ENCODE measurements at regions not wholly inside any gene's neighbourhood (a gene's known extent, or its start where the extent isn't known, plus 50 kb on each side); places are given as distances from the start of the nearest gene placed in this dataset.

DNA sequence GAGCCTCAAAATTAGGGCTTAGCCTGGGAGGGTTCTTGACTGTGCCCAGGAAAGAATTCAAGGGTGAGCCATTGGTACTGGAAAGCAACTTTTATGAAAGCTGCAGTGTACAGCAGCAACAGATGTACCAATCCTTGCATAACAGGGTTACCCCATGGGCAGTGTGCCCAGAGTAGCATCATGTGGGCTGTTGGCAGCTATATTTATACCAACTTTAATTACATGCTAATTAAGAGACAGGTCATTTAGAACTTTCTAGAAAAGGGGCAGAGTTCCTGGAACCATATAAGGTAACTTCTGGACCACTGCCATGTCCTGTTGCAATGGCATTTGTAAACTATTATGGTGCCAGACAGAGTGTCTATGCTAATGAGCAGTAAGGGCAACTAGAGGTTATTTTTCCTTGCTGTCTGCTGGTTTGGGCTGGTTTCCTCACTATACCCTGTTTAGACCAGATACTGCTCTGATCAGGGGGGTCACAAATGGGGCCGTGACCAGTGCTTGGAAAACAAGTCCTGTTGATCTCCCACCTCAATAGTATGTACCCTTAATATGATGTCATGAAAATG lies 1120.5 kb upstream of the RAG2 start:
- Histone ChIP-seq H3K27ac (no peak overlapping the region), H3K4me1 (no peaks in the 10 kb centered on the region), H3K9me3 (peaks cover 0 to 6% (median 0%) of the 10 kb centered on the region in 4 donors), H3K4me3 (no peak overlapping the region), H3K36me3 (no peaks in the 10 kb centered on the region), H3K27me3 (no peaks in the 10 kb centered on the region)
- WGBS, 5 donors, result 52 to 75% (median 65%) methylated on average over 1 of the region's 1 CpG
- DNase-seq, result peak in 1 of 2 donors; percentile 10
- TF ChIP-seq POLR2AphosphoS5 (IDR thresholded peaks at IDR 0.05), result peak in 1 of 3 donors; percentile 41
- TF ChIP-seq, protein P1, sequence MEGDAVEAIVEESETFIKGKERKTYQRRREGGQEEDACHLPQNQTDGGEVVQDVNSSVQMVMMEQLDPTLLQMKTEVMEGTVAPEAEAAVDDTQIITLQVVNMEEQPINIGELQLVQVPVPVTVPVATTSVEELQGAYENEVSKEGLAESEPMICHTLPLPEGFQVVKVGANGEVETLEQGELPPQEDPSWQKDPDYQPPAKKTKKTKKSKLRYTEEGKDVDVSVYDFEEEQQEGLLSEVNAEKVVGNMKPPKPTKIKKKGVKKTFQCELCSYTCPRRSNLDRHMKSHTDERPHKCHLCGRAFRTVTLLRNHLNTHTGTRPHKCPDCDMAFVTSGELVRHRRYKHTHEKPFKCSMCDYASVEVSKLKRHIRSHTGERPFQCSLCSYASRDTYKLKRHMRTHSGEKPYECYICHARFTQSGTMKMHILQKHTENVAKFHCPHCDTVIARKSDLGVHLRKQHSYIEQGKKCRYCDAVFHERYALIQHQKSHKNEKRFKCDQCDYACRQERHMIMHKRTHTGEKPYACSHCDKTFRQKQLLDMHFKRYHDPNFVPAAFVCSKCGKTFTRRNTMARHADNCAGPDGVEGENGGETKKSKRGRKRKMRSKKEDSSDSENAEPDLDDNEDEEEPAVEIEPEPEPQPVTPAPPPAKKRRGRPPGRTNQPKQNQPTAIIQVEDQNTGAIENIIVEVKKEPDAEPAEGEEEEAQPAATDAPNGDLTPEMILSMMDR (IDR thresholded peaks at IDR 0.05), result no peak
- TF ChIP-seq POLR2A (IDR thresholded peaks at IDR 0.05), result no peak
- no peak for TF ChIP-seq EP300 (IDR thresholded peaks at IDR 0.05)
- intact Hi-C loops (cut with DNase I; ENCODE audit: low total_unique reads), result no loop called here

DNA sequence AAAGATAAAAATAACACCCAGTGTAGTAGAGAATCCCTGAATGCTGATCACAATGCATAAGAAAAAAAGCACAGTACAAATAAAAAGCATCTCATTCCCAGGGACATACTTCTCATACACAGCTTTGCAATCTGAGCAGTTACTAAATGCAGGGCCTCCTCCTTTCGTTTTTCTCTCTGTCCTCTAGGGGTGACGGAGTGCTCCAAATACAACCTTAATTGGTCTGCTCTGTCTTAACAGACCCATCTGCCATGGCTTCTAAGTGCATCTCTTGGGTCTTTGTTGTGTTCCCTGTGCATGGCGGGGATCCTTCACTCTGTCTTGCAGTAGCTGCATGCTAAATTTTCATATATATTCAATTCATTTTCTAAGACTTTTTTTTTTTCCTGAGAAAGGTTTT lies 1114.2 kb upstream of the RAG2 start:
- intact Hi-C loops (cut with DNase I; ENCODE audit: low total_unique reads), result no loop called here

DNA sequence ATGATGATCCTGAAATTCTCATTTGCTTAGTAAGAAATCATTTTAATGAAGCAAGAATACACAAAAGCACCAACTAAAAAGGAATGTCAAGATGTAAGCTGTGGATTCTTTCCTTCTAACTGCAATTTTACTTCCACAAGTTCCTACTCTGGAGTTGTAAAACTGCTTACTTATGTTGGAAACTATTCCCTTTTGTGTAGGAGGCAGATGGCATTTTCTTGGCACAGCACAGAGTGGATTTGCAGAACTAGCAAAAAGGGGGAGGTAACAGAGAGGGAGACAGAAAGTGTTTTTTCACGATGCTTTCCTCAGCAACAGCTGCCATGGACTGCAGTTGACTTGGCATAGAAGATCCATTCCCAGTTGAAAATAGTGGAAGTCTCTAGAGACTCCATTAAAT lies 1112.0 kb upstream of the RAG2 start:
- Histone ChIP-seq H3K4me1 (no peaks in the 10 kb centered on the region), H3K36me3 (no peaks in the 10 kb centered on the region), H3K27ac (no peak overlapping the region), H3K9me3 (no peaks in the 10 kb centered on the region), H3K4me3 (no peak overlapping the region), H3K27me3 (no peaks in the 10 kb centered on the region)
- intact Hi-C loops (cut with DNase I; ENCODE audit: low total_unique reads), result no loop called here
- DNase-seq, result peak in 1 of 2 donors; percentile 68
- whole genome bisulfite sequencing, 5 donors, result 25 to 62% (median 55%) methylated on average over 1 of the region's 1 CpG
- TF ChIP-seq EP300 (IDR thresholded peaks at IDR 0.05) (no peak), POLR2AphosphoS5 (IDR thresholded peaks at IDR 0.05) (no peak), POLR2A (IDR thresholded peaks at IDR 0.05) (no peak)
- TF ChIP-seq, protein P1 (IDR thresholded peaks at IDR 0.05), result no peak

More for the DNA sequence above, 1114.2 kb upstream of the RAG2 start:
- Histone ChIP-seq H3K27me3 (no peaks in the 10 kb centered on the region), H3K27ac (no peak overlapping the region), H3K4me1 (no peaks in the 10 kb centered on the region), H3K4me3 (no peak overlapping the region), H3K9me3 (no peaks in the 10 kb centered on the region), H3K36me3 (no peaks in the 10 kb centered on the region)
- TF ChIP-seq POLR2AphosphoS5 (IDR thresholded peaks at IDR 0.05), result no peak
- TF ChIP-seq EP300 (IDR thresholded peaks at IDR 0.05), result no peak
- TF ChIP-seq, protein P1 (IDR thresholded peaks at IDR 0.05), result no peak
- no peak for TF ChIP-seq POLR2A (IDR thresholded peaks at IDR 0.05)
- DNase-seq, result peak in 1 of 2 donors; percentile 12
- WGBS, 5 donors, result 42 to 57% (median 49%) methylated on average over 3 of the region's 3 CpGs

DNA sequence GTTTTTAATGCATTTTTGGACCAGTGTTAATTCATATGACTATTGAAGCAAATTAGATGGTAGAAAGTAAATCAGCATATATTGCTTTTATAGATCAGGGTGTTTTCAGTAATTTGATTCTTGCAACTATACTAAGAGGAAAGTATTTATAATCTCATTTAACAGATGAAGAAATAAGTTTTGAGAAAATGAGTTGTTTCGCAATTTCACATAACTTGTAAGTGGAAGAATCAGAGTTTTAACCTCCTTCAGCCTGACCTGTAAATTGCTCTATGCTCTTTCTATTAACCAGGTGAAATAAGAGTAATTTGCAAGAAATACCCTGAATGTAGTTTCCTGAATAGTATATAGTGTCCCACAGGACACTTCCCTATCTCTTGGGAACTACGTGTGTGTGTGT lies 1106.8 kb upstream of the RAG2 start:
- TF ChIP-seq EP300 (IDR thresholded peaks at IDR 0.05) (no peak), POLR2AphosphoS5 (IDR thresholded peaks at IDR 0.05) (no peak), POLR2A (IDR thresholded peaks at IDR 0.05) (no peak)
- TF ChIP-seq, protein P1 (IDR thresholded peaks at IDR 0.05), result no peak
- H3K27me3 ChIP-seq, result no peaks in the 10 kb centered on the region

More for the DNA sequence above, 1106.8 kb upstream of the RAG2 start:
- peaks cover 0 to 6% (median 0%) of the 10 kb centered on the region in 4 donors for H3K9me3 ChIP-seq
- no peaks in the 10 kb centered on the region for H3K36me3 ChIP-seq
- no peak overlapping the region for H3K27ac ChIP-seq
- intact Hi-C loops (cut with DNase I; ENCODE audit: low total_unique reads), result no loop called here
- no peak for DNase-seq
- no peak overlapping the region for H3K4me3 ChIP-seq
- 64 to 68% (median 67%) methylated on average over 2 of the region's 2 CpGs for WGBS, 5 donors
- H3K4me1 ChIP-seq, result no peaks in the 10 kb centered on the region

Data from stomach (tissue), 8 donors.